Fibroblast of lung (primary cell): ENCODE measurements at regions not wholly inside any gene's neighbourhood (a gene's known extent, or its start where the extent isn't known, plus 50 kb on each side); places are given as distances from the start of the nearest gene placed in this dataset.

Experiments used
- DNase-seq, 2 donors: peaks; one replicate each; pipeline versions ENCODE4 v3.0.0 to v3.0.0-alpha.2; 2010; ENCODE audit warnings: low read depth in 2 of 2
- H2AFZ ChIP-seq: 2 replicates; pipeline ENCODE4 v1.5.1; 2012; ENCODE audit warnings: low read length, control low read depth, inconsistent platforms
- H3K27ac ChIP-seq: 2 replicates; pipeline ENCODE4 v1.5.1; 2011; ENCODE audit warnings: low read length, control low read depth; ENCODE audit not compliant: insufficient read depth
- H3K27me3 ChIP-seq: 2 replicates; pipeline ENCODE4 v1.5.1; 2011; ENCODE audit warnings: mild to moderate bottlenecking, low read length; ENCODE audit not compliant: control insufficient read depth, insufficient read depth
- H3K36me3 ChIP-seq: 2 replicates; pipeline ENCODE4 v1.5.1; 2011; ENCODE audit warnings: low read length; ENCODE audit not compliant: control insufficient read depth, insufficient read depth
- H3K4me1 ChIP-seq: 2 replicates; pipeline ENCODE4 v1.5.1; 2011; ENCODE audit warnings: low read length; ENCODE audit not compliant: control insufficient read depth, insufficient read depth; ENCODE audit errors: extremely low read depth
- H3K4me2 ChIP-seq: 2 replicates; pipeline ENCODE4 v1.5.1; 2011; ENCODE audit warnings: low read length, control low read depth; ENCODE audit not compliant: insufficient read depth; ENCODE audit errors: extremely low read depth
- H3K4me3 ChIP-seq, 4 experiments: fragments of 200-600 bp in 1 of 4; sonication (generic) in 1 of 4; replicated peaks in 1 of 4; 2 replicates each; pipeline ENCODE4 v1.5.1; 2011 to 2016; ENCODE audit warnings: low read length in 4 of 4, low read depth in 3 of 4, mild to moderate bottlenecking in 3 of 4, control low read depth in 2 of 4, inconsistent platforms in 1 of 4, mixed read lengths in 1 of 4; ENCODE audit not compliant: insufficient read depth in 1 of 4; ENCODE audit errors: control extremely low read depth in 1 of 4
- H3K79me2 ChIP-seq: 2 replicates; pipeline ENCODE4 v1.5.1; 2012; ENCODE audit warnings: mild to moderate bottlenecking, low read length, inconsistent platforms; ENCODE audit not compliant: control insufficient read depth, insufficient read depth
- H3K9ac ChIP-seq: 2 replicates; pipeline ENCODE4 v1.5.1; 2011; ENCODE audit warnings: mild to moderate bottlenecking, low read length, control low read depth; ENCODE audit not compliant: insufficient read depth
- H3K9me3 ChIP-seq: 2 replicates; pipeline ENCODE4 v1.5.1; 2012; ENCODE audit warnings: low read depth, low read length; ENCODE audit not compliant: control insufficient read depth, insufficient read depth
- H4K20me1 ChIP-seq: 2 replicates; pipeline ENCODE4 v1.5.1; 2011; ENCODE audit warnings: low read length; ENCODE audit not compliant: control insufficient read depth, insufficient read depth; ENCODE audit errors: extremely low read depth
- CTCF ChIP-seq, 2 donors: IDR thresholded peaks in 1 of 2; conservative IDR thresholded peaks in 1 of 2; 1 replicate in 1 of 2; 2 replicates in 1 of 2; pipeline ENCODE4 v1.5.1; 2011 to 2012; ENCODE audit warnings: low read length in 2 of 2, control low read depth in 1 of 2, inconsistent platforms in 1 of 2, low read depth in 1 of 2, mild to moderate bottlenecking in 1 of 2
- EZH2 ChIP-seq: IDR thresholded peaks from 2 replicates; pipeline ENCODE4 v1.5.1; 2012; ENCODE audit warnings: low read length, control low read depth, mild to moderate bottlenecking; ENCODE audit errors: missing control alignments

GRCh38 chr12:29086325-29087271 lies 62.5 kb upstream of the FAR2 start:
- no peaks in the 10 kb centered on the region for H3K36me3 ChIP-seq
- H3K4me2 ChIP-seq: no peak overlapping the region
- H3K27ac ChIP-seq: no peak overlapping the region
- TF ChIP-seq EZH2 (no peak), CTCF (conservative IDR thresholded peaks at IDR 0.05 in 1 of 2, IDR thresholded peaks at IDR 0.05 in 1 of 2; ENCODE audit: low read depth in 1 of 2, low read length in 2 of 2) (no peak)
- H3K9me3 ChIP-seq: no peaks in the 10 kb centered on the region
- no peaks in the 10 kb centered on the region for H3K79me2 ChIP-seq
- no peak overlapping the region for H2AFZ ChIP-seq
- no peak for DNase-seq
- H3K27me3 ChIP-seq: no peaks in the 10 kb centered on the region
- H3K4me3 ChIP-seq: no peak overlapping the region
- H3K9ac ChIP-seq: no peak overlapping the region
- H4K20me1 ChIP-seq: no peaks in the 10 kb centered on the region
- H3K4me1 ChIP-seq: no peaks in the 10 kb centered on the region

DNA sequence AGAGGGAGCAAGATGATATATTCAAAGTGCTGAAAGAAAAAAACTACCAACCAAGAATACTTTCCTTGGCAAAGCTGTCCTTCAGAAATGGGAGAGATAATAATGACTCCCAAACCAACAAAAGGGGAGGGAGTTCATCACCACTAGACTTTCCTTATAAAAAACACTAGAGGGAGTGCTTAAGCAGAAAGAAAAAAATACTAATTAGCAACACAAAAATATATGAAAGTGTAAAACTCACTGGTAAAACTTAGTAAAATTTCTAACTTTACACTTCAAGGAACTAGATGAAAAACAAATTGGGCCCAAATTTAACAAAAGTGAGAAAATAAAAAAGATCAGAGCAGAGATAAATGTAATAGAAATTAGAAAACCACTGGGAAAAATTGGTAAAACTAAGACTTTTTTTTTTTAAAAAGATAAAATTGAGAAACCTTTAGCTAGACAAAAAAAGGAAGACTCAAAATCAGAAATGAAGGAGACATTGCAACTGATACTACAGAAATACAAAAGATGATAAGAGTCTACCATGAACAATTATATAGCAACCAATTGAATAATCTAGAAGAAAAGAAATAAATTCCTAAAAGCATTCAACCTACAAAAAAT lies 60.4 kb upstream of the FAR2 start:
- Histone ChIP-seq H3K4me3 (no peak overlapping the region), H4K20me1 (no peaks in the 10 kb centered on the region), H2AFZ (no peak overlapping the region), H3K4me2 (no peak overlapping the region), H3K27me3 (no peaks in the 10 kb centered on the region), H3K79me2 (no peaks in the 10 kb centered on the region), H3K4me1 (no peaks in the 10 kb centered on the region), H3K9ac (no peak overlapping the region), H3K36me3 (no peaks in the 10 kb centered on the region), H3K9me3 (no peaks in the 10 kb centered on the region), H3K27ac (no peak overlapping the region)
- DNase-seq: peak; percentile 31 to 40
- TF ChIP-seq EZH2 (no peak), CTCF (conservative IDR thresholded peaks at IDR 0.05 in 1 of 2, IDR thresholded peaks at IDR 0.05 in 1 of 2; ENCODE audit: low read depth in 1 of 2, low read length in 2 of 2) (peak; percentile 25 to 45)
